ENCODE measurements at regions not wholly inside any gene's neighbourhood (a gene's known extent, or its start where the extent isn't known, plus 50 kb on each side); places are given as distances from the start of the nearest gene placed in this dataset.

DNA sequence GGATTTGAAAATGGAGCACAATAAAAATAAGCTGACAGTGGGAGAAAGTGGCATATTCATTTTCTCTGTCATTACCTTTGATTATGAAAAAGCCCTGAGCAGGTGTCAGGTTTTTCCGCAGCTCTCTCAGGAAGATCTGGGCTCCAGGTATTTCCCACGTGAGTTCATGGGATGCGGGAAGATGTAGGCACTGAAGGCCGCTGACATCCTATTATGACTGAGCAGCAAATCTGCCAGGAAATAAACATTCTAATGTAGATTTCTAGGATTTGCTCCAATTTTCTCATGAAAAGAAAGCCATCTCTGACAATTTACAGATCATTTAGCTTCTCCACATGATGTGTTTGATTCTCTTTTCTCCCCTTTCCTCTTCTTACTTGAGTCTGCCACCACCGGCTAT, 160.7 kb downstream of the KIT start:
- H3K27ac ChIP-seq = no peak overlapping the region
- no peaks in the 10 kb centered on the region for H3K9me3 ChIP-seq
- DNase-seq = no peak
- H3K4me1 ChIP-seq = no peaks in the 10 kb centered on the region
- intact Hi-C loops (cut with DNase I) = no loop called here
- no peak for TF ChIP-seq CTCF (IDR thresholded peaks at IDR 0.05)
- H3K27me3 ChIP-seq = no peaks in the 10 kb centered on the region
- ATAC-seq = no peak
- no peaks in the 10 kb centered on the region for H3K36me3 ChIP-seq
- H3K4me3 ChIP-seq = no peak overlapping the region

GRCh38 chr4:54813674-54814073, 155.9 kb downstream of the KIT start:
- no peak for TF ChIP-seq CTCF (IDR thresholded peaks at IDR 0.05)
- intact Hi-C loops (cut with DNase I) = no loop called here
- Histone ChIP-seq H3K4me3 (no peak overlapping the region), H3K4me1 (no peaks in the 10 kb centered on the region), H3K27ac (no peak overlapping the region), H3K27me3 (no peaks in the 10 kb centered on the region), H3K36me3 (no peaks in the 10 kb centered on the region), H3K9me3 (no peaks in the 10 kb centered on the region)
- DNase-seq (no peak), ATAC-seq (no peak)

DNA sequence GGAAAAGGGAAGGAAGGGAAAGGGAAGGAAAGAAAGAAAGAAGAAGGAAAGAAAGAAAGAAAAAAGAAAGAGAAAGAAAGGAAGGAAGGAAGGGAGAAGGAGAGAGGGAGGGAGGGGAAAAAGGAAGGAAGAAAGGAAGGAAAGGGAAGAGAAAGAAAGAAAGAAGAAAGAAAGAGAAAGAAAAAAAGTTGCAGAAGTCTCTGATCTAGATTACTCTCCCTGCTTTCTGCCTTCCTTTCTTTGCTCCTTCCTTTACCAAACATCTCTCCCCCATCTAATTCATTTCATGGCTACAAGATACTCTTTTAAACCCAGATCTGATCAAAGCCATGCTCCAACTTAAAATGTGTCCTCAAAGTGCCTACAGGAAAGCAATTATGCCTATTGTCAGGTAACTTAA, 148.6 kb downstream of the KIT start:
- ATAC-seq = no peak
- no peaks in the 10 kb centered on the region for H3K36me3 ChIP-seq
- H3K27me3 ChIP-seq = no peaks in the 10 kb centered on the region
- intact Hi-C loops (cut with DNase I) = no loop called here
- H3K4me3 ChIP-seq = no peak overlapping the region
- no peaks in the 10 kb centered on the region for H3K9me3 ChIP-seq
- DNase-seq = no peak
- no peak overlapping the region for H3K27ac ChIP-seq
- TF ChIP-seq CTCF (IDR thresholded peaks at IDR 0.05) = no peak
- H3K4me1 ChIP-seq = no peaks in the 10 kb centered on the region

DNA sequence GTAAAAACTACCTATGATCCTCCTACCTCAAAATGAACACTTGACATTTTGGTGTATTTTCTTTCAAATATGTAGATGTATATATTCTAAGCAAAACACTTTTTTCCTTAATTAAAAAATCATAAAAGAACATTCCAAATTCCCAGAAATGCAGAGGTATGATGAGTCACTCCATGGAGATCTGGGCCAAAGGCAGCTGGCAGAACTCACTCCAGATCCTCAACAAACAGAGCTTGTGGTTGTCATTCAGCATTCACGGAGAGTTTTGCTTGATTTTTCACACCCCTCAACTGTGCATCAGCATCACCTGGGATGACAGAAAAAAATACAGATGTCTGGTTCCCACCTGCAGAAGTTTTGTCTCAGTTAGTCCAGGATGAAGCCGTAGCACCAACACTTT, 144.6 kb downstream of the KIT start:
- no peak for TF ChIP-seq CTCF (IDR thresholded peaks at IDR 0.05)
- ATAC-seq (no peak), DNase-seq (no peak)
- Histone ChIP-seq H3K9me3 (no peaks in the 10 kb centered on the region), H3K4me1 (no peaks in the 10 kb centered on the region), H3K27ac (no peak overlapping the region), H3K4me3 (no peak overlapping the region), H3K36me3 (no peaks in the 10 kb centered on the region), H3K27me3 (no peaks in the 10 kb centered on the region)
- intact Hi-C loops (cut with DNase I) = no loop called here

GRCh38 chr4:54800831-54801530, 143.2 kb downstream of the KIT start:
- ATAC-seq (no peak), DNase-seq (no peak)
- Histone ChIP-seq H3K27ac (no peak overlapping the region), H3K4me1 (no peaks in the 10 kb centered on the region), H3K9me3 (no peaks in the 10 kb centered on the region), H3K36me3 (no peaks in the 10 kb centered on the region), H3K27me3 (no peaks in the 10 kb centered on the region), H3K4me3 (no peak overlapping the region)
- TF ChIP-seq CTCF (IDR thresholded peaks at IDR 0.05) = no peak
- intact Hi-C loops (cut with DNase I) = no loop called here

GRCh38 chr4:54794579-54794978, 136.8 kb downstream of the KIT start:
- DNase-seq = no peak
- no peak for TF ChIP-seq CTCF (IDR thresholded peaks at IDR 0.05)
- H3K9me3 ChIP-seq = no peaks in the 10 kb centered on the region
- H3K4me3 ChIP-seq = no peak overlapping the region
- H3K27ac ChIP-seq = no peak overlapping the region
- no peaks in the 10 kb centered on the region for H3K4me1 ChIP-seq
- no peaks in the 10 kb centered on the region for H3K27me3 ChIP-seq
- H3K36me3 ChIP-seq = no peaks in the 10 kb centered on the region
- intact Hi-C loops (cut with DNase I) = no loop called here
- ATAC-seq = no peak

Data from upper lobe of right lung (tissue), 1 donor.